ENCODE measurements at regions not wholly inside any gene's neighbourhood (a gene's known extent, or its start where the extent isn't known, plus 50 kb on each side); places are given as distances from the start of the nearest gene placed in this dataset.

DNA sequence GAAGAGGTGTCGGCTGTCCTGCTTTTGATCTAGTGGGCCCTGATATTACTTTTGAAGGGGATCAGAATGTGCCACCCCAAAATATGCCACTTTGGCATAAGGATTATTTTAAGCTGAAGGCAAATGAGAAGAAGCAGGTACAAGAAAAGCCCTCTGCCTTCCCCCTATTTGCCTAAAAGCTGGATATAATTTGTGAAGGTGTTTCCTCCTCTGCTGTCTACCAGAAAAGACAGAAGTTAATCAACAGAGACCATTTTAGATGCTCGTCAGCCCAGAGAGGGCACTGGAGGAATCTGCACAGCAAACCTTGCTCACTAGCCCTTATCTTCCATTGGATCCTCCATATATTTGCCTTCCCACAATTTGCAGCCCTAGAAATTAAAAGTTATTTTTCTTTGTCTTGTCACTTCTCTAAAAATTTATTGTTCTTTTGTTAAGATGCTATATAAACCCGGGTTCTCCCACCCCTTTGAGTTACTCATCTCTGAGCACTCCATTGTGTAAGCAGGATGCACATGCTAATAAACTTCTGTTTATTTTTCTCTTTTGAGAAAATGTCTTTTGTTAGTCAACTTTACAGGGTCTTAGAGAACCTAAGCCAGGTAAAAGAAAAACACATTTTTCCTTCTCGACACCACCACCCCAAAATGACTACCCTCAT, 163.2 kb upstream of the SLC1A4 start:
- DNase-seq (ENCODE audit: low read depth in 2 of 3, low spot score in 2 of 3) = no peak

DNA sequence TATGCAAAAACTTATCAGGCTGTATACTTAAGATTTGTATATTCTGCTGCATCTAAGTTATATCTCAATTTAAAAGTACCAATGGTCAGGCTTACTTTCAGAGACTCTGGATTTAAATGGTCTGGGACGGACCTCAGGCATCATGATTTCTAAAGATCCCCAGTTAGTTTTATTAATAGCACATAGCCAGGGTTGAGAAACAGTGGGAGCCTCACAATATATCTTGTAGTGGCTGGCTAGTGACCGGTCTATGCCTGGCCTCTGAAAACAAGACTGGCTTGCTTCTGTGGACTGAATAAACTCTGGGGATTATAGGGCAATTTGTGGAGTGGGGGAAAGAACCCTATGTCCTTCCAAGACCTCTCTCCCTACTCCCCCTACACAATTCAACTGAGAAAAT, 162.5 kb upstream of the SLC1A4 start:
- no peak for DNase-seq (ENCODE audit: low read depth in 2 of 3, low spot score in 2 of 3)

DNA sequence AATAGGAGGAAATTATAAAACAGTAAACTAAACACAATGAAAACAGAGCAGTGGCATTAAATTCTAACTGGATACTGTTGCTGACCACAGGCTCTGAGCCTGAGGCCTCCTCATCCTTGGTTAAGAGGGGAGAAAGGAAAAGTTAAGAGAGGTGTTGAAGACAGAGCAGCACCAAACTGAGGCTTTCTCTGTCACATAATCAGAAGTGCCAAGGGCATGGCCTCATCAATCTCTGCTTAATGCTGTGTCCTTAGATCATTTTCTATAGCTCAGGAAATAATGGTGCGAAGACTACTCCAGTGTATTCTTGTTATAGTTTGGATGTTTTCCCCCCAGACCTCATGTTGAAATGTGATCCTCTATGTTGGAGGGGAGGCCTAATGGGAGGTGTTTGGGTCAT, 160.9 kb upstream of the SLC1A4 start:
- DNase-seq (ENCODE audit: low read depth in 2 of 3, low spot score in 2 of 3) = no peak

- DNase-seq (ENCODE audit: low read depth in 2 of 3, low spot score in 2 of 3) = no peak
Observed at GRCh38 chr2:64829525-64829924, 159.7 kb upstream of the SLC1A4 start.

GRCh38 chr2:64831134-64831976, 157.8 kb upstream of the SLC1A4 start:
- DNase-seq (ENCODE audit: low read depth in 2 of 3, low spot score in 2 of 3) = peak; percentile 77 to 86 (median 77)

DNA sequence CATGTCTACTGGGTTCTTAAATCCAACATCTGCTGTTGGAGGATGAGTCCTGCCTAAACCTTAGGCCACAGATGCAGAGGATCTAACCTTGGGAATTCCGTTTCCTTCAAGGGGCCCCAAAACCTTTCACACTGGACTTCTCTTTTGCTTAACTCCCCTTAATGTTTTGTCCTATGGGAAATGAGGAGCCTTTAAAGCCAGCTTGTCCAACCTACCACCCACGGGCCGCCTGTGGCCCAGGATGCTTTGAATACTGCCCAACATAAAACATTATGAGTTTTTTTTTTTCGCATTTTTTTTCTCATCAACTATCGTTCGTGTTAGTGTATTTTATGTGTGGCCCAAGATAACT, 157.2 kb upstream of the SLC1A4 start:
- DNase-seq (ENCODE audit: low read depth in 2 of 3, low spot score in 2 of 3) = no peak

GRCh38 chr2:64832936-64833335, 156.3 kb upstream of the SLC1A4 start:
- DNase-seq (ENCODE audit: low read depth in 2 of 3, low spot score in 2 of 3) = no peak

DNA sequence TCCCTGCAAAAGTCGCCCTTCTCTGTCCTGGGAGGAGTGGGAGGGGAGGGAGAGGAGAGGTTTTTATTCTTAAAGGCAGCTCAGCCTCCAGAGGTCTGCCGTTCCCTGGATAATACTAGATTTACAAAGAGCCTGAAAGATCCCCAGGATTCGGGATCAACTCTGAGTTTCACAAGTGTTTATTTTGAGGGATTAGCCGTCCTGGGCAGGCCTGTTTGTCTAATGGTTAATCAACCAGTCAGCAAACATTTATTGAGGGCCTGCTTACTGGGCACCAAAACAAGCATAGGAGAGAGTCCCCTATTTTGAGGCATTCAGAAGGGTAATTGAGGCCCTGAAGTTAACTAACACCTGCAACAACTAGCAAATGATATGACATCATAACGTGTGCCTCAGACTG, 152.6 kb upstream of the SLC1A4 start:
- no peak for DNase-seq (ENCODE audit: low read depth in 2 of 3, low spot score in 2 of 3)

- no peak for DNase-seq (ENCODE audit: low read depth in 2 of 3, low spot score in 2 of 3)
Observed at GRCh38 chr2:64837116-64837731, 152.0 kb upstream of the SLC1A4 start.

- no peak for DNase-seq (ENCODE audit: low read depth in 2 of 3, low spot score in 2 of 3)
Observed at GRCh38 chr2:64837925-64838641, 151.1 kb upstream of the SLC1A4 start.

DNA sequence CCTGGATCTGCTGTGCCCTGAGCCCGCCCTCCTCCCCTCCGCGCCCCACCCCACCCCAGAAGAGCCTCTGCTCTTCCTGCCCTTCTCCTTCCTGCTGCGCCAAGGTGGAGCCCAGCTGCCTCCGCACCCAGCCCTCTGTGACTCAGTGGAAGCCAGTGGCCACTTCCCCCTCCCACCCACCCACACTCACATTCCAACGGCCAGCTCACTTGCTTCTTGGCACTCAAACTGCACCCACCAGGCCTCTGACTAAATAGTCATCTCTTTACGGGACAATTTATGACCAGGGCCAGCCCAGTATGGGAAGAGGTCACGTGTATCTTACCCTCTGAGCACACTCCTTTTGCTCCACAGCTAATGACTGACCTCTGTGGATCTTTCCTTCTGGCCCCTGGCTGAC, 150.4 kb upstream of the SLC1A4 start:
- DNase-seq (ENCODE audit: low read depth in 2 of 3, low spot score in 2 of 3) = no peak

GRCh38 chr2:64839844-64840243, 149.4 kb upstream of the SLC1A4 start:
- no peak for DNase-seq (ENCODE audit: low read depth in 2 of 3, low spot score in 2 of 3)

GRCh38 chr2:64840426-64840881, 148.7 kb upstream of the SLC1A4 start:
- no peak for DNase-seq (ENCODE audit: low read depth in 2 of 3, low spot score in 2 of 3)

DNA sequence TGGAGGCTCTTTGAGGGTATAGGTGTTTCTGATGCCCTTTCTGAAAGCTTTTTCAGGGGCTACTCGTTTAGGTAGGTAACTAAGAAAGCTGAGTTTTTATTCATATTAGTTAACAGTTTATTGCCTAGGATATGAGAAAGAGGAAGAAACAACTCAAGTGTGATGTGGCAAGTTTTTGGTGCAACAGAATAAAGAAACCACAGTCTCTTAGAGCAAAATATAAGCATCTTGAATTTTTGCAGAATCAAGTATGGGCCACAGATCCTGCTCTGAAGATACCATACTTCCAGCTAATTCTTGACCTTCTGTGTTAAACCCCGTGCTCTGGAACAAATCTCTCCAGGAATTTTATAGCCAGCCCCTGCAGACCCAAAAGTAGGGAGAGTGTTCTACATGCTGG, 147.7 kb upstream of the SLC1A4 start:
- DNase-seq (ENCODE audit: low read depth in 2 of 3, low spot score in 2 of 3) = no peak

DNA sequence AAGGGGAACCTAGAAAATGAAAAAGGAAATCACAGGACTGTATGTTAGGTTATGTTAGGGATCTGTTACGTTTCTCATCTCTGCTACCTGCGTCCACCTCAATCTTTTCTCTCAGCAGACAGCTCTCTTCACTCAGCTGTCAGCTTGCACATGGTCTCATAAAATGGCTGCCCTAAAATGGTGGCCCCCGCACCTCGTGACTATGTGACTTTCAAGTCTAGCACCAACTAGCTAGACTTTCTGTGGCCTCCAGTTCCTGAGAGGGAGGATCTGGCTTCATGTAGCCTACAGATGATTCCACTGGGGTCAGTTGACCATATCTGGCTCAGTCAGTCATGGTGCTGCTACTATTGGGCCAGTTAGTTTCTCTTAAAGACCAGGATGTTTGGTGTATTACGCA, 147.2 kb upstream of the SLC1A4 start:
- DNase-seq (ENCODE audit: low read depth in 2 of 3, low spot score in 2 of 3) = no peak

DNA sequence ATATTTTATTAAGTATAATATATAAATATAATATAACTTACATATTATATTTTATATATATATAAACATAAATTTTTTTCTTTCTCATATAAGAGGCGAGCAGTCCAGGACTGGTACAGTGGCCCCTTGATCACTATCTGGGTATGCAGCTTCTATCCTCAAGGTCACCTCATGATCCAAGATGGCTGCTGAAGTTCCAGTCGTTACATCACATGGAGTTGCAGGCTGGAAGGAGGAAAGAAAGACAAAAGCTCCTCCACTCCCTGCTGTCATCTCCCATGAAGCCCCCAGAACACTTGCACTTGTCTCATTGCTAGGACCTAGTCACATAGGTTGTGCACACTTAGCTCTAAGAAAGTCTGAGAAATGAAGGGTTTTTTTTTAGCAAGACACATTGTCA, 145.1 kb upstream of the SLC1A4 start:
- DNase-seq (ENCODE audit: low read depth in 2 of 3, low spot score in 2 of 3) = no peak

- no peak for DNase-seq (ENCODE audit: low read depth in 2 of 3, low spot score in 2 of 3)
Observed at GRCh38 chr2:64845273-64845905, 143.8 kb upstream of the SLC1A4 start.

DNA sequence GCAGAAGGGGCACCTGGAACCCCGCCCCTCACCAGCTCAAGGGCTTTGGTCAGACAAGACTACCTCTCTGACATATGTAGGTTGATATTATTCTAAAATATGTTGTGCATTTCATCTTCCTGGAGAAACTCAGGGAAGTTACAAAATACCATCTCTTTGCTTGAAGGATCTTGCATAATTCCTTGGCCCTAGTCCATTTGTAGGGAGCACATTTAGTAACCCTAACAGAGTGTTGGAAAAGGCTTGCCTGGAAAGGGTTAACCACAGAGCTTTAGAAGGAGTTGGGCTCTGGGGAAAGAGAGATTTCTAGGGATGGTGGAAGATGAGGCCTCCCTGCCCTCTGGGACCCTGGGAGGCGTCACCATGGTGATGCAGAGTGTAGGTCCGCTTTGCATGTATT, 143.0 kb upstream of the SLC1A4 start:
- DNase-seq (ENCODE audit: low read depth in 2 of 3, low spot score in 2 of 3) = no peak

DNA sequence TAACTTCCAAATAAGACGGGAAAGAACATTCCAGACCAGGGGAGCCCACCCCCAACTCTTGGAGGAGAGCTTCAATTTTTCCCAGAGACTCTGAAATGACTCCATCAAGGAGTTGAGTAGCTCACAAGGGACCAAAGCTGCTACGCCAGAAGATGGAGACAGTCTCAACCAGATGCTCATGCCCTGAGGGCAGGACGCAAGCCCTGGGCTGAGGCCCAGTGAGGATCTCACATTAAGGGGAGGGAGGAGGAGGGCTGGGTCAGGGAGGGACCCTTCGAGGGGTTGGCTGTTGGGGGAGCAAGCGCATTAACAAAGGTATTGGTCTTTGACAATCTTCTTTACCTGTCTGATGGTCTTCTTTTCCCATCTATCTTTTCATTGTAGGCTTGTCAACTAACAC, 141.3 kb upstream of the SLC1A4 start:
- DNase-seq (ENCODE audit: low read depth in 2 of 3, low spot score in 2 of 3) = no peak

- no peak for DNase-seq (ENCODE audit: low read depth in 2 of 3, low spot score in 2 of 3)
Observed at GRCh38 chr2:64848363-64848762, 140.8 kb upstream of the SLC1A4 start.

DNA sequence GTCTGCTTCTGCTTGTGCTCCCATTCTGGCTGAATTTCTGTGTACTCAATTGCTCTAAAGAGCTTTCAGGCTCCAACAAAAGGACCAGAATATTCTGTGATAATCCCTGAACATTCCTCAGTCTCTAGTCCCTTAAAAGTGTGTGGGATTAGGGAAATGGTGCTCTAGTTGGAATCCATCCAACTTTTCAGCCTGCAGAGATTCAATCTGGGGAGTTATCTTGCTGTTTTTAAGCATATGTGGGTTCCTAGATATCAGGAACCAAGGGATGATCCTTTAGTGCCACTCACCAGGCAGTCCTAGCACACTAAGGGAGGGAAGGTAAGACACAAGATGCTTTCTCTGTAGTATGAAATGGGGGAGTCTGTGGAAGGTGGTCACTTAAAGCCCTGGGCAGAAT, 140.3 kb upstream of the SLC1A4 start:
- no peak for DNase-seq (ENCODE audit: low read depth in 2 of 3, low spot score in 2 of 3)
